ENCODE measurements at regions not wholly inside any gene's neighbourhood (a gene's known extent, or its start where the extent isn't known, plus 50 kb on each side); places are given as distances from the start of the nearest gene placed in this dataset.

GRCh38 chr22:49066619-49067018 lies 761.1 kb downstream of the BRD1 start (continued):
- no peak for TF ChIP-seq ZNF720 (CRISPR knock-in tag; IDR thresholded peaks at IDR 0.05)

- no peak for ATAC-seq
- DNase-seq (ENCODE audit: low spot score) = no peak
- H3K36me3 ChIP-seq (replicated peaks in 1 of 2; ENCODE audit: control insufficient read depth in 1 of 2, insufficient read depth in 2 of 2, low read length in 2 of 2) = no peaks in the 10 kb centered on the region
- in situ Hi-C loops (cut with HindIII; ENCODE audit: extremely low pct_ligation_motif_present, low pct_unique_long_range_greater_than_20kb) = no loop called here
- no TSS peak for BruUV-seq (replicated peaks)
- H3K9me3 ChIP-seq (ENCODE audit: low read length) = no peaks in the 10 kb centered on the region
- no peaks in the 10 kb centered on the region for H3K79me2 ChIP-seq (ENCODE audit: insufficient read depth, low read length)
- intact Hi-C loops (cut with micrococcal nuclease; ENCODE audit: unreplicated experiment) = no loop called here
- H3K27ac ChIP-seq (ENCODE audit: extremely low read length, insufficient read depth, low read length) = no peak overlapping the region
- H3K4me1 ChIP-seq (ENCODE audit: insufficient read depth, low read length) = no peaks in the 10 kb centered on the region
- no peak overlapping the region for H3K9ac ChIP-seq (ENCODE audit: insufficient read depth, low read depth, low read length)
- H4K20me1 ChIP-seq (ENCODE audit: insufficient read depth, low read length) = no peaks in the 10 kb centered on the region
- WGBS (ENCODE audit: low lambda C conversion rate) = 4% methylated on average over 4 of the region's 7 CpGs
- peaks cover 4 to 21% of the 10 kb centered on the region in 2 experiments; a peak in 3 of 5 replicates for H3K27me3 ChIP-seq (ENCODE audit: control insufficient read depth in 1 of 2, insufficient read depth in 2 of 2, low read length in 2 of 2)
- no peak overlapping the region for H2AFZ ChIP-seq (ENCODE audit: low read length)
- ChIA-PET POLR2A (no interaction called here), CTCF (ENCODE audit: low intra/inter-chr PET ratio, low total read pairs) (no interaction called here)
- FAIRE-seq = no peak
- H3K4me3 ChIP-seq (replicated peaks in 1 of 3; ENCODE audit: insufficient read depth in 1 of 3, low read depth in 2 of 3, low read length in 3 of 3) = no peak overlapping the region
- H3K4me2 ChIP-seq (ENCODE audit: low read depth, low read length) = no peak overlapping the region
- TF ChIP-seq ZBTB38 (CRISPR knock-in tag; IDR thresholded peaks at IDR 0.05) (no peak), ZBTB20 (CRISPR knock-in tag; IDR thresholded peaks at IDR 0.05; ENCODE audit: borderline replicate concordance, low read depth) (no peak), PITX1 (CRISPR knock-in tag; IDR thresholded peaks at IDR 0.05) (no peak), ZNF12 (CRISPR knock-in tag; IDR thresholded peaks at IDR 0.05) (no peak), ZNF292 (CRISPR knock-in tag; IDR thresholded peaks at IDR 0.05; ENCODE audit: borderline replicate concordance, low read depth) (no peak), GABPA (IDR thresholded peaks at IDR 0.05; ENCODE audit: low read depth, low read length) (no peak), GABPA (CRISPR knock-in tag; IDR thresholded peaks at IDR 0.05; ENCODE audit: low read depth) (no peak), ZNF382 (CRISPR knock-in tag; IDR thresholded peaks at IDR 0.05; ENCODE audit: borderline replicate concordance) (no peak), SMAD1 (CRISPR knock-in tag; IDR thresholded peaks at IDR 0.05; ENCODE audit: borderline replicate concordance, low read depth) (no peak), ZBTB37 (CRISPR knock-in tag; IDR thresholded peaks at IDR 0.05) (no peak), ZBTB3 (CRISPR knock-in tag; IDR thresholded peaks at IDR 0.05; ENCODE audit: borderline replicate concordance, low read depth) (no peak), RCOR2 (CRISPR knock-in tag; IDR thresholded peaks at IDR 0.05) (no peak), NFIB (CRISPR knock-in tag; IDR thresholded peaks at IDR 0.05; ENCODE audit: borderline replicate concordance) (no peak), RAD51 (IDR thresholded peaks at IDR 0.05; ENCODE audit: borderline replicate concordance) (no peak), KDM2A (CRISPR knock-in tag; IDR thresholded peaks at IDR 0.05; ENCODE audit: borderline replicate concordance, low read depth) (no peak), MLX (CRISPR knock-in tag; IDR thresholded peaks at IDR 0.05) (no peak)
- TF ChIP-seq, protein P1, sequence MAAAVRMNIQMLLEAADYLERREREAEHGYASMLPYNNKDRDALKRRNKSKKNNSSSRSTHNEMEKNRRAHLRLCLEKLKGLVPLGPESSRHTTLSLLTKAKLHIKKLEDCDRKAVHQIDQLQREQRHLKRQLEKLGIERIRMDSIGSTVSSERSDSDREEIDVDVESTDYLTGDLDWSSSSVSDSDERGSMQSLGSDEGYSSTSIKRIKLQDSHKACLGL (CRISPR knock-in tag; IDR thresholded peaks at IDR 0.05) = no peak
- TF ChIP-seq, protein P2, sequence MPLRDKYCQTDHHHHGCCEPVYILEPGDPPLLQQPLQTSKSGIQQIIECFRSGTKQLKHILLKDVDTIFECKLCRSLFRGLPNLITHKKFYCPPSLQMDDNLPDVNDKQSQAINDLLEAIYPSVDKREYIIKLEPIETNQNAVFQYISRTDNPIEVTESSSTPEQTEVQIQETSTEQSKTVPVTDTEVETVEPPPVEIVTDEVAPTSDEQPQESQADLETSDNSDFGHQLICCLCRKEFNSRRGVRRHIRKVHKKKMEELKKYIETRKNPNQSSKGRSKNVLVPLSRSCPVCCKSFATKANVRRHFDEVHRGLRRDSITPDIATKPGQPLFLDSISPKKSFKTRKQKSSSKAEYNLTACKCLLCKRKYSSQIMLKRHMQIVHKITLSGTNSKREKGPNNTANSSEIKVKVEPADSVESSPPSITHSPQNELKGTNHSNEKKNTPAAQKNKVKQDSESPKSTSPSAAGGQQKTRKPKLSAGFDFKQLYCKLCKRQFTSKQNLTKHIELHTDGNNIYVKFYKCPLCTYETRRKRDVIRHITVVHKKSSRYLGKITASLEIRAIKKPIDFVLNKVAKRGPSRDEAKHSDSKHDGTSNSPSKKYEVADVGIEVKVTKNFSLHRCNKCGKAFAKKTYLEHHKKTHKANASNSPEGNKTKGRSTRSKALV (CRISPR knock-in tag; IDR thresholded peaks at IDR 0.05) = no peak
- TF ChIP-seq, protein P3, sequence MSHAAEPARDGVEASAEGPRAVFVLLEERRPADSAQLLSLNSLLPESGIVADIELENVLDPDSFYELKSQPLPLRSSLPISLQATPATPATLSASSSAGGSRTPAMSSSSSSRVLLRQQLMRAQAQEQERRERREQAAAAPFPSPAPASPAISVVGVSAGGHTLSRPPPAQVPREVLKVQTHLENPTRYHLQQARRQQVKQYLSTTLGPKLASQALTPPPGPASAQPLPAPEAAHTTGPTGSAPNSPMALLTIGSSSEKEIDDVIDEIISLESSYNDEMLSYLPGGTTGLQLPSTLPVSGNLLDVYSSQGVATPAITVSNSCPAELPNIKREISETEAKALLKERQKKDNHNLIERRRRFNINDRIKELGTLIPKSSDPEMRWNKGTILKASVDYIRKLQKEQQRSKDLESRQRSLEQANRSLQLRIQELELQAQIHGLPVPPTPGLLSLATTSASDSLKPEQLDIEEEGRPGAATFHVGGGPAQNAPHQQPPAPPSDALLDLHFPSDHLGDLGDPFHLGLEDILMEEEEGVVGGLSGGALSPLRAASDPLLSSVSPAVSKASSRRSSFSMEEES (CRISPR knock-in tag; IDR thresholded peaks at IDR 0.05) = no peak
Measured at GRCh38 chr22:49064836-49065235, 762.8 kb downstream of the BRD1 start.

All from HepG2 (cell line).